SK-N-MC (cell line): ENCODE measurements at regions not wholly inside any gene's neighbourhood (a gene's known extent, or its start where the extent isn't known, plus 50 kb on each side); places are given as distances from the start of the nearest gene placed in this dataset.
"Not testable (repeated sequence)": the region's sequence is repeated elsewhere in the genome, so short reads cannot be mapped to it uniquely, and the experiment has no call there.

Experiments
- DNase-seq: peaks from one replicate; pipeline ENCODE4 v3.0.0-alpha.2; 2011; ENCODE audit warnings: low read depth, low spot score
- H3K27ac ChIP-seq: fragments of 200-600 bp; sonication (generic); 2 replicates; pipeline ENCODE4 v1.5.1; 2016; ENCODE audit warnings: mixed run types
- H3K36me3 ChIP-seq: fragments of 200-600 bp; sonication (generic); 2 replicates; pipeline ENCODE4 v1.6.1; 2017; ENCODE audit warnings: antibody characterized with exemption, low read length, mixed read lengths; ENCODE audit not compliant: insufficient read depth
- H3K4me3 ChIP-seq: fragments of 200-600 bp; sonication (generic); 2 replicates; pipeline ENCODE4 v1.5.1; 2016
- H3K9ac ChIP-seq: fragments of 200-600 bp; sonication (generic); 2 replicates; pipeline ENCODE4 v1.8.0; 2017; ENCODE audit warnings: mixed run types, mixed read lengths; ENCODE audit not compliant: insufficient read length
- H3K9me3 ChIP-seq: fragments of 200-600 bp; sonication (generic); 2 replicates; pipeline ENCODE4 v1.6.1; 2017; ENCODE audit warnings: low read depth, mild to moderate bottlenecking, antibody characterized with exemption, low read length, moderate library complexity, mixed read lengths
- EZH2 ChIP-seq: fragments of 200-600 bp; sonication (generic); IDR thresholded peaks from one replicate; pipeline ENCODE4 v1.6.1; 2017; ENCODE audit warnings: antibody characterized with exemption
- FOXP2 ChIP-seq: optimal IDR thresholded peaks from 2 replicates; pipeline ENCODE3; 2011; ENCODE audit warnings: mild to moderate bottlenecking, moderate library complexity; ENCODE audit not compliant: insufficient read depth; ENCODE audit errors: extremely low read length, control extremely low read depth
- POLR2AphosphoS5 ChIP-seq: IDR thresholded peaks from 2 replicates; pipeline ENCODE4 v1.6.1; 2012; ENCODE audit warnings: mild to moderate bottlenecking, low read depth, low read length, borderline replicate concordance

- TF ChIP-seq FOXP2, result no peak
- TF ChIP-seq POLR2AphosphoS5, result no peak
- TF ChIP-seq EZH2, result no peak
- H3K9me3 ChIP-seq, result no peaks in the 10 kb centered on the region
- no peak overlapping the region for H3K27ac ChIP-seq
- no peak overlapping the region for H3K4me3 ChIP-seq
- H3K36me3 ChIP-seq, result no peaks in the 10 kb centered on the region
- no peak for DNase-seq
- no peak overlapping the region for H3K9ac ChIP-seq
These were observed 86.5 kb upstream of the LHX1 start for GRCh38 chr17:36850790-36851189.

GRCh38 chr17:36851250-36851649, 86.0 kb upstream of the LHX1 start:
- no peaks in the 10 kb centered on the region for H3K36me3 ChIP-seq
- no peak overlapping the region for H3K27ac ChIP-seq
- DNase-seq, result no peak
- no peak overlapping the region for H3K4me3 ChIP-seq
- no peak overlapping the region for H3K9ac ChIP-seq
- H3K9me3 ChIP-seq, result no peaks in the 10 kb centered on the region
- no peak for TF ChIP-seq FOXP2
- TF ChIP-seq POLR2AphosphoS5, result no peak
- no peak for TF ChIP-seq EZH2

- H3K4me3 ChIP-seq, DNase-seq, H3K36me3 ChIP-seq, H3K9ac ChIP-seq, H3K9me3 ChIP-seq, H3K27ac ChIP-seq: not testable (repeated sequence)
These were observed 84.8 kb upstream of the LHX1 start for GRCh38 chr17:36852478-36852877.

GRCh38 chr17:36854982-36855381, 82.3 kb upstream of the LHX1 start:
- TF ChIP-seq EZH2 (no peak), FOXP2 (no peak), POLR2AphosphoS5 (no peak)
- DNase-seq, result no peak
- H3K9ac ChIP-seq, result no peak overlapping the region
- H3K9me3 ChIP-seq, result no peaks in the 10 kb centered on the region
- H3K27ac ChIP-seq, result no peak overlapping the region
- no peak overlapping the region for H3K4me3 ChIP-seq
- H3K36me3 ChIP-seq, result no peaks in the 10 kb centered on the region

GRCh38 chr17:36855459-36855858, 81.8 kb upstream of the LHX1 start:
- H3K36me3 ChIP-seq, result no peaks in the 10 kb centered on the region
- TF ChIP-seq EZH2 (no peak), POLR2AphosphoS5 (no peak), FOXP2 (no peak)

GRCh38 chr17:36856222-36856621, 81.1 kb upstream of the LHX1 start:
- no peak for DNase-seq
- H3K9ac ChIP-seq, result no peak overlapping the region
- H3K36me3 ChIP-seq, result no peaks in the 10 kb centered on the region
- no peaks in the 10 kb centered on the region for H3K9me3 ChIP-seq
- H3K4me3 ChIP-seq, result no peak overlapping the region
- no peak for TF ChIP-seq POLR2AphosphoS5
- no peak for TF ChIP-seq EZH2
- no peak overlapping the region for H3K27ac ChIP-seq

More at GRCh38 chr17:36855459-36855858, 81.8 kb upstream of the LHX1 start:
- Histone ChIP-seq H3K9me3 (no peaks in the 10 kb centered on the region), H3K9ac (no peak overlapping the region), H3K4me3 (no peak overlapping the region), H3K27ac (no peak overlapping the region)
- no peak for DNase-seq

- Histone ChIP-seq H3K9me3 (no peaks in the 10 kb centered on the region), H3K27ac (no peak overlapping the region), H3K4me3 (no peak overlapping the region), H3K9ac (no peak overlapping the region), H3K36me3 (no peaks in the 10 kb centered on the region)
- DNase-seq, result no peak
- TF ChIP-seq POLR2AphosphoS5, result no peak
These were observed 80.3 kb upstream of the LHX1 start for GRCh38 chr17:36856903-36857381.

GRCh38 chr17:36857698-36858097, 79.6 kb upstream of the LHX1 start:
- Histone ChIP-seq H3K9ac (no peak overlapping the region), H3K4me3 (no peak overlapping the region), H3K9me3 (no peaks in the 10 kb centered on the region), H3K27ac (no peak overlapping the region), H3K36me3 (no peaks in the 10 kb centered on the region)
- DNase-seq, result no peak
- TF ChIP-seq POLR2AphosphoS5 (no peak), FOXP2 (no peak), EZH2 (no peak)

- TF ChIP-seq POLR2AphosphoS5 (no peak), FOXP2 (no peak), EZH2 (no peak)
- H3K9ac ChIP-seq, result no peak overlapping the region
- H3K27ac ChIP-seq, result no peak overlapping the region
- H3K36me3 ChIP-seq, result no peaks in the 10 kb centered on the region
- no peaks in the 10 kb centered on the region for H3K9me3 ChIP-seq
- no peak for DNase-seq
- H3K4me3 ChIP-seq, result no peak overlapping the region
These were observed 78.9 kb upstream of the LHX1 start for GRCh38 chr17:36858119-36859002.
